ENCODE measurements at regions not wholly inside any gene's neighbourhood (a gene's known extent, or its start where the extent isn't known, plus 50 kb on each side); places are given as distances from the start of the nearest gene placed in this dataset.

- no peak for FAIRE-seq
Measured at GRCh38 chr11:45554230-45554967, 111.0 kb downstream of the CHST1 start.

GRCh38 chr11:45553383-45553936 lies 112.0 kb downstream of the CHST1 start:
- FAIRE-seq = no peak
- no peak for DNase-seq (ENCODE audit: low spot score)

More at GRCh38 chr11:45554230-45554967, 111.0 kb downstream of the CHST1 start:
- DNase-seq (ENCODE audit: low spot score) = no peak

GRCh38 chr11:45551191-45551713 lies 114.2 kb downstream of the CHST1 start:
- DNase-seq (ENCODE audit: low spot score) = no peak
- FAIRE-seq = no peak

GRCh38 chr11:45549257-45549656 lies 116.2 kb downstream of the CHST1 start:
- FAIRE-seq (no peak), DNase-seq (ENCODE audit: low spot score) (no peak)

GRCh38 chr11:45546366-45546765 lies 119.1 kb downstream of the CHST1 start:
- FAIRE-seq (no peak), DNase-seq (ENCODE audit: low spot score) (no peak)

- FAIRE-seq (no peak), DNase-seq (ENCODE audit: low spot score) (no peak)
Measured at GRCh38 chr11:45544826-45545225, 120.6 kb downstream of the CHST1 start.

GRCh38 chr11:45543808-45544422 lies 121.5 kb downstream of the CHST1 start:
- FAIRE-seq (no peak), DNase-seq (ENCODE audit: low spot score) (no peak)

GRCh38 chr11:45543081-45543480 lies 122.3 kb downstream of the CHST1 start:
- FAIRE-seq (no peak), DNase-seq (ENCODE audit: low spot score) (no peak)

GRCh38 chr11:45541693-45542434 lies 123.6 kb downstream of the CHST1 start:
- no peak for FAIRE-seq
- no peak for DNase-seq (ENCODE audit: low spot score)

- no peak for FAIRE-seq
- DNase-seq (ENCODE audit: low spot score) = no peak
Measured at GRCh38 chr11:45538939-45539338, 126.5 kb downstream of the CHST1 start.

GRCh38 chr11:45538363-45538762 lies 127.1 kb downstream of the CHST1 start:
- no peak for FAIRE-seq

GRCh38 chr11:45537614-45538013 lies 127.8 kb downstream of the CHST1 start:
- FAIRE-seq = no peak

More at GRCh38 chr11:45538363-45538762, 127.1 kb downstream of the CHST1 start:
- no peak for DNase-seq (ENCODE audit: low spot score)

GRCh38 chr11:45535033-45535432 lies 130.4 kb downstream of the CHST1 start:
- FAIRE-seq (no peak), DNase-seq (ENCODE audit: low spot score) (no peak)

More at GRCh38 chr11:45537614-45538013, 127.8 kb downstream of the CHST1 start:
- DNase-seq (ENCODE audit: low spot score) = no peak

- FAIRE-seq (no peak), DNase-seq (ENCODE audit: low spot score) (no peak)
Measured at GRCh38 chr11:45534132-45534531, 131.3 kb downstream of the CHST1 start.

GRCh38 chr11:45532546-45532945 lies 132.9 kb downstream of the CHST1 start:
- DNase-seq (ENCODE audit: low spot score) = no peak
- FAIRE-seq = no peak

GRCh38 chr11:45530776-45531175 lies 134.6 kb downstream of the CHST1 start:
- FAIRE-seq (no peak), DNase-seq (ENCODE audit: low spot score) (no peak)

- DNase-seq (ENCODE audit: low spot score) (no peak), FAIRE-seq (no peak)
Measured at GRCh38 chr11:45530111-45530510, 135.3 kb downstream of the CHST1 start.

- no peak for DNase-seq (ENCODE audit: low spot score)
- no peak for FAIRE-seq
Measured at GRCh38 chr11:45528435-45528834, 137.0 kb downstream of the CHST1 start.

- DNase-seq (ENCODE audit: low spot score) (no peak), FAIRE-seq (no peak)
Measured at GRCh38 chr11:45527898-45528297, 137.5 kb downstream of the CHST1 start.

GRCh38 chr11:45525393-45525792 lies 140.0 kb downstream of the CHST1 start:
- DNase-seq (ENCODE audit: low spot score) (no peak), FAIRE-seq (no peak)

GRCh38 chr11:45523760-45524159 lies 141.7 kb downstream of the CHST1 start:
- DNase-seq (ENCODE audit: low spot score) = no peak
- no peak for FAIRE-seq

Data from RCC 7860 (cell line).